ENCODE measurements at regions not wholly inside any gene's neighbourhood (a gene's known extent, or its start where the extent isn't known, plus 50 kb on each side); places are given as distances from the start of the nearest gene placed in this dataset.

DNA sequence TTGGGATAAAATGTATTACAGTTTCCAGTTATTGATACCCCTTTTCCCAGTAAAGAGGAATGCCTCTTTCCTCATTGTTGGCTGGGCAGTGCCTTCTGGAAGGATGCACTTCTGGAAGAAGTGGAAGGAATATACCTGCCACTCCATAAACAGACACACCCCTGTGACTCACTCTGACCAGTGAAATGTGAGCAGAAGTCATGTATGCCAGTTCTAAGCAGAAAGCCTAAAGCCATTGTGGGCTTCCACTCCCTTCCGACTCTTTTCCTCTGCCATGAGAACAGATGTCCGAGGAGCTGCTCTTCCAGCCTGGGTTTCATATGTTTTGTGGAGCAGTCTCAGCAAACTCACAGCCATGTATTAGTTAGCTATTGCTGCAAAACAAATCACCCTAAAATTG, 166.1 kb upstream of the SERP2 start (continued):
- no peak for TF ChIP-seq ZNF510 (tag by site-specific recombination; IDR thresholded peaks at IDR 0.05; ENCODE audit: insufficient replicate concordance)
- no peak for TF ChIP-seq GLI4 (tag by site-specific recombination; IDR thresholded peaks at IDR 0.05)
- TF ChIP-seq KLF1 (tag by site-specific recombination; IDR thresholded peaks at IDR 0.05), result no peak
- TF ChIP-seq, protein P1, sequence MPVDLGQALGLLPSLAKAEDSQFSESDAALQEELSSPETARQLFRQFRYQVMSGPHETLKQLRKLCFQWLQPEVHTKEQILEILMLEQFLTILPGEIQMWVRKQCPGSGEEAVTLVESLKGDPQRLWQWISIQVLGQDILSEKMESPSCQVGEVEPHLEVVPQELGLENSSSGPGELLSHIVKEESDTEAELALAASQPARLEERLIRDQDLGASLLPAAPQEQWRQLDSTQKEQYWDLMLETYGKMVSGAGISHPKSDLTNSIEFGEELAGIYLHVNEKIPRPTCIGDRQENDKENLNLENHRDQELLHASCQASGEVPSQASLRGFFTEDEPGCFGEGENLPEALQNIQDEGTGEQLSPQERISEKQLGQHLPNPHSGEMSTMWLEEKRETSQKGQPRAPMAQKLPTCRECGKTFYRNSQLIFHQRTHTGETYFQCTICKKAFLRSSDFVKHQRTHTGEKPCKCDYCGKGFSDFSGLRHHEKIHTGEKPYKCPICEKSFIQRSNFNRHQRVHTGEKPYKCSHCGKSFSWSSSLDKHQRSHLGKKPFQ (tag by site-specific recombination; IDR thresholded peaks at IDR 0.05), result no peak
- TF ChIP-seq ZNF10 (tag by site-specific recombination; IDR thresholded peaks at IDR 0.05), result no peak
- TF ChIP-seq, protein P2, sequence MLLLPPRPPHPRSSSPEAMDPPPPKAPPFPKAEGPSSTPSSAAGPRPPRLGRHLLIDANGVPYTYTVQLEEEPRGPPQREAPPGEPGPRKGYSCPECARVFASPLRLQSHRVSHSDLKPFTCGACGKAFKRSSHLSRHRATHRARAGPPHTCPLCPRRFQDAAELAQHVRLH (tag by site-specific recombination; IDR thresholded peaks at IDR 0.05), result no peak
- TF ChIP-seq ZBTB17 (tag by site-specific recombination; IDR thresholded peaks at IDR 0.05), result no peak
- no peak for TF ChIP-seq ZNF658 (tag by site-specific recombination; IDR thresholded peaks at IDR 0.05)
- no peak for TF ChIP-seq TCF7L2 (IDR thresholded peaks at IDR 0.05; ENCODE audit: borderline replicate concordance, low read depth, low read length)

DNA sequence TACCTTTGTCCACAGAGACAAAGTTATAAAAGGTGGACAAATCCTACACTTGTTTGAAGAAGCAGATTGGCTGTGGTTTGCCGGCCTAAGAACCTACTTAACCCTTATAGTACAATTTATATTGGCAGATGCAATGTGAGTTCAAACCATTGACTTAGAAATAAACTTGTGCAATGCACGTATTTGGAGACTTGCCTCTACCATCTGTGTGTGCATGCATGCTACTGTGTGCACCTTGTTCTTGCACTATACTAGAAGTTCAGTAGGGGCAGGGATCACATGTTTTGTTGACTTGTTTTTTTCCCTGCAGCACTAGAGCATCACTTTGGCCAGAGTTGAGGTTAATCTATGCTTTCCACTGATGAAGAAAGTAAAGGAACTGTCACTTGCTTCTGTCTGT, 163.1 kb upstream of the SERP2 start:
- no peaks in the 10 kb centered on the region for H3K36me3 ChIP-seq (ENCODE audit: control insufficient read depth in 2 of 2, insufficient read depth in 1 of 2, low read length in 2 of 2)
- no peaks in the 10 kb centered on the region for H3K4me1 ChIP-seq (ENCODE audit: control insufficient read depth, insufficient read depth, low read length)
- H3K4me3 ChIP-seq (ENCODE audit: low read depth, low read length), result no peak overlapping the region
- H3K27ac ChIP-seq (ENCODE audit: extremely low read depth, low read depth, low read length), result no peak overlapping the region
- no peaks in the 10 kb centered on the region for H3K9me3 ChIP-seq (ENCODE audit: control insufficient read depth, insufficient read depth, low read depth, low read length)
- ChIA-PET CTCF (no interaction called here), POLR2A (no interaction called here)
- no peak for TF ChIP-seq ZNF558 (tag by site-specific recombination; IDR thresholded peaks at IDR 0.05)
- no peak for TF ChIP-seq KLF16 (tag by site-specific recombination; IDR thresholded peaks at IDR 0.05)
- TF ChIP-seq, protein P3, sequence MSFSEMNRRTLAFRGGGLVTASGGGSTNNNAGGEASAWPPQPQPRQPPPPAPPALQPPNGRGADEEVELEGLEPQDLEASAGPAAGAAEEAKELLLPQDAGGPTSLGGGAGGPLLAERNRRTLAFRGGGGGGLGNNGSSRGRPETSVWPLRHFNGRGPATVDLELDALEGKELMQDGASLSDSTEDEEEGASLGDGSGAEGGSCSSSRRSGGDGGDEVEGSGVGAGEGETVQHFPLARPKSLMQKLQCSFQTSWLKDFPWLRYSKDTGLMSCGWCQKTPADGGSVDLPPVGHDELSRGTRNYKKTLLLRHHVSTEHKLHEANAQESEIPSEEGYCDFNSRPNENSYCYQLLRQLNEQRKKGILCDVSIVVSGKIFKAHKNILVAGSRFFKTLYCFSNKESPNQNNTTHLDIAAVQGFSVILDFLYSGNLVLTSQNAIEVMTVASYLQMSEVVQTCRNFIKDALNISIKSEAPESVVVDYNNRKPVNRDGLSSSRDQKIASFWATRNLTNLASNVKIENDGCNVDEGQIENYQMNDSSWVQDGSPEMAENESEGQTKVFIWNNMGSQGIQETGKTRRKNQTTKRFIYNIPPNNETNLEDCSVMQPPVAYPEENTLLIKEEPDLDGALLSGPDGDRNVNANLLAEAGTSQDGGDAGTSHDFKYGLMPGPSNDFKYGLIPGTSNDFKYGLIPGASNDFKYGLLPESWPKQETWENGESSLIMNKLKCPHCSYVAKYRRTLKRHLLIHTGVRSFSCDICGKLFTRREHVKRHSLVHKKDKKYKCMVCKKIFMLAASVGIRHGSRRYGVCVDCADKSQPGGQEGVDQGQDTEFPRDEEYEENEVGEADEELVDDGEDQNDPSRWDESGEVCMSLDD (tag by site-specific recombination; IDR thresholded peaks at IDR 0.05), result no peak
- no peak for TF ChIP-seq ZNF324 (tag by site-specific recombination; IDR thresholded peaks at IDR 0.05)
- no peak for TF ChIP-seq ZNF202 (tag by site-specific recombination; IDR thresholded peaks at IDR 0.05; ENCODE audit: borderline replicate concordance)
- no peak for TF ChIP-seq ZNF843 (tag by site-specific recombination; IDR thresholded peaks at IDR 0.05)
- TF ChIP-seq, protein P4, sequence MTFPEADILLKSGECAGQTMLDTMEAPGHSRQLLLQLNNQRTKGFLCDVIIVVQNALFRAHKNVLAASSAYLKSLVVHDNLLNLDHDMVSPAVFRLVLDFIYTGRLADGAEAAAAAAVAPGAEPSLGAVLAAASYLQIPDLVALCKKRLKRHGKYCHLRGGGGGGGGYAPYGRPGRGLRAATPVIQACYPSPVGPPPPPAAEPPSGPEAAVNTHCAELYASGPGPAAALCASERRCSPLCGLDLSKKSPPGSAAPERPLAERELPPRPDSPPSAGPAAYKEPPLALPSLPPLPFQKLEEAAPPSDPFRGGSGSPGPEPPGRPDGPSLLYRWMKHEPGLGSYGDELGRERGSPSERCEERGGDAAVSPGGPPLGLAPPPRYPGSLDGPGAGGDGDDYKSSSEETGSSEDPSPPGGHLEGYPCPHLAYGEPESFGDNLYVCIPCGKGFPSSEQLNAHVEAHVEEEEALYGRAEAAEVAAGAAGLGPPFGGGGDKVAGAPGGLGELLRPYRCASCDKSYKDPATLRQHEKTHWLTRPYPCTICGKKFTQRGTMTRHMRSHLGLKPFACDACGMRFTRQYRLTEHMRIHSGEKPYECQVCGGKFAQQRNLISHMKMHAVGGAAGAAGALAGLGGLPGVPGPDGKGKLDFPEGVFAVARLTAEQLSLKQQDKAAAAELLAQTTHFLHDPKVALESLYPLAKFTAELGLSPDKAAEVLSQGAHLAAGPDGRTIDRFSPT (tag by site-specific recombination; IDR thresholded peaks at IDR 0.05), result no peak
- TF ChIP-seq, protein P5, sequence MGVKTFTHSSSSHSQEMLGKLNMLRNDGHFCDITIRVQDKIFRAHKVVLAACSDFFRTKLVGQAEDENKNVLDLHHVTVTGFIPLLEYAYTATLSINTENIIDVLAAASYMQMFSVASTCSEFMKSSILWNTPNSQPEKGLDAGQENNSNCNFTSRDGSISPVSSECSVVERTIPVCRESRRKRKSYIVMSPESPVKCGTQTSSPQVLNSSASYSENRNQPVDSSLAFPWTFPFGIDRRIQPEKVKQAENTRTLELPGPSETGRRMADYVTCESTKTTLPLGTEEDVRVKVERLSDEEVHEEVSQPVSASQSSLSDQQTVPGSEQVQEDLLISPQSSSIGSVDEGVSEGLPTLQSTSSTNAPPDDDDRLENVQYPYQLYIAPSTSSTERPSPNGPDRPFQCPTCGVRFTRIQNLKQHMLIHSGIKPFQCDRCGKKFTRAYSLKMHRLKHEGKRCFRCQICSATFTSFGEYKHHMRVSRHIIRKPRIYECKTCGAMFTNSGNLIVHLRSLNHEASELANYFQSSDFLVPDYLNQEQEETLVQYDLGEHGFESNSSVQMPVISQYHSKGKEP (tag by site-specific recombination; IDR thresholded peaks at IDR 0.05), result no peak
- no peak for TF ChIP-seq ZNF121 (tag by site-specific recombination; IDR thresholded peaks at IDR 0.05)
- TF ChIP-seq, protein P6, sequence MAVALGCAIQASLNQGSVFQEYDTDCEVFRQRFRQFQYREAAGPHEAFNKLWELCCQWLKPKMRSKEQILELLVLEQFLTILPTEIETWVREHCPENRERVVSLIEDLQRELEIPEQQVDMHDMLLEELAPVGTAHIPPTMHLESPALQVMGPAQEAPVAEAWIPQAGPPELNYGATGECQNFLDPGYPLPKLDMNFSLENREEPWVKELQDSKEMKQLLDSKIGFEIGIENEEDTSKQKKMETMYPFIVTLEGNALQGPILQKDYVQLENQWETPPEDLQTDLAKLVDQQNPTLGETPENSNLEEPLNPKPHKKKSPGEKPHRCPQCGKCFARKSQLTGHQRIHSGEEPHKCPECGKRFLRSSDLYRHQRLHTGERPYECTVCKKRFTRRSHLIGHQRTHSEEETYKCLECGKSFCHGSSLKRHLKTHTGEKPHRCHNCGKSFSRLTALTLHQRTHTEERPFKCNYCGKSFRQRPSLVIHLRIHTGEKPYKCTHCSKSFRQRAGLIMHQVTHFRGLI (tag by site-specific recombination; IDR thresholded peaks at IDR 0.05), result no peak
- TF ChIP-seq ZSCAN23 (tag by site-specific recombination; IDR thresholded peaks at IDR 0.05), result no peak
- TF ChIP-seq, protein P7, sequence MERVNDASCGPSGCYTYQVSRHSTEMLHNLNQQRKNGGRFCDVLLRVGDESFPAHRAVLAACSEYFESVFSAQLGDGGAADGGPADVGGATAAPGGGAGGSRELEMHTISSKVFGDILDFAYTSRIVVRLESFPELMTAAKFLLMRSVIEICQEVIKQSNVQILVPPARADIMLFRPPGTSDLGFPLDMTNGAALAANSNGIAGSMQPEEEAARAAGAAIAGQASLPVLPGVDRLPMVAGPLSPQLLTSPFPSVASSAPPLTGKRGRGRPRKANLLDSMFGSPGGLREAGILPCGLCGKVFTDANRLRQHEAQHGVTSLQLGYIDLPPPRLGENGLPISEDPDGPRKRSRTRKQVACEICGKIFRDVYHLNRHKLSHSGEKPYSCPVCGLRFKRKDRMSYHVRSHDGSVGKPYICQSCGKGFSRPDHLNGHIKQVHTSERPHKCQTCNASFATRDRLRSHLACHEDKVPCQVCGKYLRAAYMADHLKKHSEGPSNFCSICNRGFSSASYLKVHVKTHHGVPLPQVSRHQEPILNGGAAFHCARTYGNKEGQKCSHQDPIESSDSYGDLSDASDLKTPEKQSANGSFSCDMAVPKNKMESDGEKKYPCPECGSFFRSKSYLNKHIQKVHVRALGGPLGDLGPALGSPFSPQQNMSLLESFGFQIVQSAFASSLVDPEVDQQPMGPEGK (tag by site-specific recombination; IDR thresholded peaks at IDR 0.05), result no peak
- no peak for TF ChIP-seq ZNF544 (tag by site-specific recombination; IDR thresholded peaks at IDR 0.05)
- TF ChIP-seq ZNF223 (tag by site-specific recombination; IDR thresholded peaks at IDR 0.05), result no peak
- no peak for TF ChIP-seq KLF1 (tag by site-specific recombination; IDR thresholded peaks at IDR 0.05)
- TF ChIP-seq, protein P8, sequence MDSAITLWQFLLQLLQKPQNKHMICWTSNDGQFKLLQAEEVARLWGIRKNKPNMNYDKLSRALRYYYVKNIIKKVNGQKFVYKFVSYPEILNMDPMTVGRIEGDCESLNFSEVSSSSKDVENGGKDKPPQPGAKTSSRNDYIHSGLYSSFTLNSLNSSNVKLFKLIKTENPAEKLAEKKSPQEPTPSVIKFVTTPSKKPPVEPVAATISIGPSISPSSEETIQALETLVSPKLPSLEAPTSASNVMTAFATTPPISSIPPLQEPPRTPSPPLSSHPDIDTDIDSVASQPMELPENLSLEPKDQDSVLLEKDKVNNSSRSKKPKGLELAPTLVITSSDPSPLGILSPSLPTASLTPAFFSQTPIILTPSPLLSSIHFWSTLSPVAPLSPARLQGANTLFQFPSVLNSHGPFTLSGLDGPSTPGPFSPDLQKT (IDR thresholded peaks at IDR 0.05; ENCODE audit: borderline replicate concordance, low read depth, low read length), result no peak
- no peak for TF ChIP-seq MZF1 (tag by site-specific recombination; IDR thresholded peaks at IDR 0.05; ENCODE audit: borderline replicate concordance)
